GM10266 (cell line): ENCODE measurements at regions not wholly inside any gene's neighbourhood (a gene's known extent, or its start where the extent isn't known, plus 50 kb on each side); places are given as distances from the start of the nearest gene placed in this dataset.

ENCODE experiments used
- DNase-seq: peaks from one replicate; pipeline ENCODE4 v3.0.0; 2012; ENCODE audit errors: extremely low spot score
- CTCF ChIP-seq: IDR thresholded peaks from 2 replicates; pipeline ENCODE4 v1.5.1; 2012; ENCODE audit warnings: mild to moderate bottlenecking, low read depth; ENCODE audit not compliant: control insufficient read depth, insufficient read depth; ENCODE audit errors: missing control alignments

GRCh38 chr18:37853706-37854105, 288.1 kb upstream of the CELF4 start:
- TF ChIP-seq CTCF, result no peak
- no peak for DNase-seq

GRCh38 chr18:37852464-37852863, 286.9 kb upstream of the CELF4 start:
- no peak for DNase-seq
- TF ChIP-seq CTCF, result no peak

GRCh38 chr18:37847544-37847943, 281.9 kb upstream of the CELF4 start:
- no peak for TF ChIP-seq CTCF
- no peak for DNase-seq

GRCh38 chr18:37846996-37847395, 281.4 kb upstream of the CELF4 start:
- DNase-seq, result no peak
- TF ChIP-seq CTCF, result no peak

- no peak for TF ChIP-seq CTCF
- no peak for DNase-seq
These were observed 279.9 kb upstream of the CELF4 start for GRCh38 chr18:37845498-37845897.

- no peak for DNase-seq
- no peak for TF ChIP-seq CTCF
These were observed 278.8 kb upstream of the CELF4 start for GRCh38 chr18:37844209-37844970.

- no peak for DNase-seq
These were observed 272.5 kb upstream of the CELF4 start for GRCh38 chr18:37838083-37838482.

More at GRCh38 chr18:37838083-37838482, 272.5 kb upstream of the CELF4 start:
- TF ChIP-seq CTCF, result no peak
